ENCODE measurements at regions not wholly inside any gene's neighbourhood (a gene's known extent, or its start where the extent isn't known, plus 50 kb on each side); places are given as distances from the start of the nearest gene placed in this dataset.

GRCh38 chr13:68523838-68524424 is 1293.8 kb upstream of the PCDH9 start:
- Histone ChIP-seq H3K9me3 (no peaks in the 10 kb centered on the region), H3K36me3 (no peaks in the 10 kb centered on the region), H3K27me3 (no peaks in the 10 kb centered on the region), H3K4me3 (replicated peaks in 1 of 3) (no peak overlapping the region), H3K4me1 (no peaks in the 10 kb centered on the region), H3K27ac (no peak overlapping the region)
- 90 to 91% methylated on average over 16 to 25 of the region's 30 CpGs for WGBS, 2 donors
- TF ChIP-seq CTCF (IDR thresholded peaks at IDR 0.05) (no peak), POLR2A (IDR thresholded peaks at IDR 0.05) (no peak)
- intact Hi-C loops (cut with DNase I): no loop called here
- DNase-seq: no peak

- H3K4me3 ChIP-seq (replicated peaks in 1 of 3): no peak overlapping the region
- intact Hi-C loops (cut with DNase I): no loop called here
- DNase-seq: no peak
- WGBS, 2 donors: 46 to 84% methylated on average over 2 of the region's 2 CpGs
- TF ChIP-seq CTCF (IDR thresholded peaks at IDR 0.05) (no peak), POLR2A (IDR thresholded peaks at IDR 0.05) (no peak)
- H3K27ac ChIP-seq: no peak overlapping the region
- no peaks in the 10 kb centered on the region for H3K9me3 ChIP-seq
- H3K4me1 ChIP-seq: no peaks in the 10 kb centered on the region
- no peaks in the 10 kb centered on the region for H3K36me3 ChIP-seq
- no peaks in the 10 kb centered on the region for H3K27me3 ChIP-seq
These were observed 1292.0 kb upstream of the PCDH9 start for GRCh38 chr13:68522184-68522583.

GRCh38 chr13:68509734-68510621 is 1279.8 kb upstream of the PCDH9 start:
- 84% methylated on average over 4 of the region's 4 CpGs for WGBS, 2 donors
- Histone ChIP-seq H3K27me3 (no peaks in the 10 kb centered on the region), H3K4me1 (no peaks in the 10 kb centered on the region), H3K4me3 (replicated peaks in 1 of 3) (no peak overlapping the region), H3K27ac (no peak overlapping the region), H3K36me3 (no peaks in the 10 kb centered on the region), H3K9me3 (no peaks in the 10 kb centered on the region)
- no peak for DNase-seq
- intact Hi-C loops (cut with DNase I): no loop called here
- TF ChIP-seq CTCF (IDR thresholded peaks at IDR 0.05): no peak
- TF ChIP-seq POLR2A (IDR thresholded peaks at IDR 0.05): no peak

- TF ChIP-seq POLR2A (IDR thresholded peaks at IDR 0.05) (no peak), CTCF (IDR thresholded peaks at IDR 0.05) (no peak)
- no peak overlapping the region for H3K27ac ChIP-seq
- no peaks in the 10 kb centered on the region for H3K4me1 ChIP-seq
- H3K9me3 ChIP-seq: no peaks in the 10 kb centered on the region
- H3K27me3 ChIP-seq: no peaks in the 10 kb centered on the region
- no peak overlapping the region for H3K4me3 ChIP-seq (replicated peaks in 1 of 3)
- WGBS, 2 donors: 72 to 74% methylated on average over 8 of the region's 8 CpGs
- no peaks in the 10 kb centered on the region for H3K36me3 ChIP-seq
- DNase-seq: no peak
- intact Hi-C loops (cut with DNase I): no loop called here
These were observed 1276.9 kb upstream of the PCDH9 start for GRCh38 chr13:68506888-68507551.

- H3K27me3 ChIP-seq: no peaks in the 10 kb centered on the region
- H3K9me3 ChIP-seq: no peaks in the 10 kb centered on the region
- H3K4me3 ChIP-seq (replicated peaks in 1 of 3): no peak overlapping the region
- no peaks in the 10 kb centered on the region for H3K36me3 ChIP-seq
- WGBS, 2 donors: 68 to 73% methylated on average over 4 of the region's 4 CpGs
- DNase-seq: no peak
- TF ChIP-seq POLR2A (IDR thresholded peaks at IDR 0.05) (no peak), CTCF (IDR thresholded peaks at IDR 0.05) (no peak)
- H3K27ac ChIP-seq: no peak overlapping the region
- intact Hi-C loops (cut with DNase I): no loop called here
- H3K4me1 ChIP-seq: no peaks in the 10 kb centered on the region
These were observed 1260.5 kb upstream of the PCDH9 start for GRCh38 chr13:68490594-68490993.
